LHCN-M2 (cell line): ENCODE measurements at regions not wholly inside any gene's neighbourhood (a gene's known extent, or its start where the extent isn't known, plus 50 kb on each side); places are given as distances from the start of the nearest gene placed in this dataset.
A peak's percentile ranks its signal among the peaks of the same experiment; 100 is the strongest.

Experiments
- DNase-seq: peaks from one replicate; pipeline ENCODE4 v3.0.0-alpha.2; 2012; ENCODE audit warnings: low read depth

DNA sequence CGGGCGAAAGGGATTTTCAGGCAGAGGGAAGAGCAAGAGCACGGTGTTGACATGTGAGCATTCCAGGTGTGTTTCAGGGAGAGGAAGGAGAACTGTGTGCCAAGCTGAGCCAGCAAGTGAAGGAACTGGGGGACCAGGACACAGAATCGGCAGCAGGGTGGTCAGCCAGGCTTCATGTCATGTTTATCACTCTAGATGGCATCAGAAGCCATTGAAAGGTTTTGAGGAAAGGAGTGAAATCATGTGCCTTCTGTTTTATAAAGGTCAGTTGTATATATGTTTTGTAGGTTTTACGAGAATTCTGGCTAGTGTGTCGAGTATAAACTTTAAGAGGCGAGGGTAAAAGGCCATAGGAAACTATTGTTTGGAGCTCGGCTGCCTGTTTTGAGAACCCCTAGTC, 682.3 kb downstream of the TRIML1 start:
- DNase-seq = no peak

DNA sequence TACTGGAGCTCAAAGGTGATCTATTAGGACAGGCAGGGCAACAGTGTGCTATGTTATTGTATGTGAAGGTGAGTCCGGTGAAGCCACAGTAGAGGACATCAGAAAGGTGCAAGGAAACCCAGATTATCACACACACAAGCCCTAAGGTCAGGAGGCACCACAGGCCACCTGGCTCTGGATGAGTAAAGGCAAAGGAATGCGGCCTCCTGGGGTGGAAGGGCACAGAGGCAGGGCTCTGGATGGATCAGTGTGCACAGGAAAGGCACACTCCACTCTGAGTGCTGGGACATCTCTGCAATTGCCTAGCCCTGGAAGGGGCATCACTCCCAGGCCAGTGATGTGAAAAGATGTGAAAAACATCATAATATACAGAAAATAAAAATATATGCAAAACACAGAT, 683.5 kb downstream of the TRIML1 start:
- peak; percentile 36 for DNase-seq

- no peak for DNase-seq
Measured at GRCh38 chr4:188824553-188824952, 685.3 kb downstream of the TRIML1 start.

DNA sequence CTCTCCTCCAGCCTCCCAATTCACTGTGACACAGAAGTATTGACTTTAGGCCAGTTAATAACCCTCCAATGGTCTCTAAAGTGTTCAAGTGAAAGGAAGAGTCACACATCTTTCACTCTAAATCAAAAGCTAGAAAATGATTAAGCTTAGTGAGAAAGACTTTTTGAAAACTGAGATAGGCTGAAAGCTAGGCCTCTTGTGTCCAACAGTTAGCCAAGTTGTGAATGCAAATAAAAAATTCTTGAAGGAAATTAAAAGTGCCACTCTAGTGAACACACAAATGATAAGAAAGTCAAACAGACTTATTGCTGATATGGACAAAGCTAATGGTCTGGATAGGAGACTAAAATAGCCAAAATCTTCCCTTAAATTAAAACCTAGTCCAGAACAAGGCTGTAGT, 687.2 kb downstream of the TRIML1 start:
- no peak for DNase-seq

DNA sequence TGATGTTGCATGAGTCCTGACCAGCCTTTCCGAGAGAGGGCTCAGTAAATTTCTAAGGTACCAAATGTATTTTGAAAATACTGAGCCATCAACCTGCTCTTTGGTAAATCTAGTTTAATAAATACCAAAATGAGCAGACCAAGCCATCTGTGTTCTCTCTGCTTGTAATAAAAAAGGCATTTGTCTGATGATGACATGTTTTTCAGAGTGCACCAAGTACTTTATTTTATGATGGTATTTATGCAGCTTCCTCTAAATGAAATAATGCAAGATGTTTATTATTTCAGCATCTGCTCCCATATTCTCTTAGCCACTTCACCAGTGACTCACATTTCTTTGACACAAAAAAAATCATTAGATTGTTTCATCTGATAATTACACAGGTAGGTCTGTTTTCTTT, 700.5 kb downstream of the TRIML1 start:
- DNase-seq = peak; percentile 40

GRCh38 chr4:188841523-188841922, 702.3 kb downstream of the TRIML1 start:
- peak; percentile 74 for DNase-seq

DNA sequence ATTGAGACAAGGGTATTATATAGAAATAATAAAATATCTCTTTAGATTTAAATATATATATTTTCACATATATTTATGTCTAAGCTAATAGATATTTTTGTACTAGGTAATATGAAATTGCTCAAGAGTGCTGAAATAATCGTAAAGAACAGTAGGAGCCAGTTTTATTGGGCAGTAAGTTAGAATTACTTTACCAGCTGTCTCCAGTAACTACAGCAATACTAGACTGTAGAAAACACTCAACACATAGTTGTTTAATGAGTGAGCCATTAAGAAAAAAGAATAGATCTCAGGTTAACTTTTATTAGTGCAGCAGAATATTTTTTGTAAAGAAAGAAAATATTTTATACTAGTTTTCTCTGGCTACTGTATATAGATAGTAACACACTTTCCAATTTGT, 715.2 kb downstream of the TRIML1 start:
- peak; percentile 55 for DNase-seq

DNA sequence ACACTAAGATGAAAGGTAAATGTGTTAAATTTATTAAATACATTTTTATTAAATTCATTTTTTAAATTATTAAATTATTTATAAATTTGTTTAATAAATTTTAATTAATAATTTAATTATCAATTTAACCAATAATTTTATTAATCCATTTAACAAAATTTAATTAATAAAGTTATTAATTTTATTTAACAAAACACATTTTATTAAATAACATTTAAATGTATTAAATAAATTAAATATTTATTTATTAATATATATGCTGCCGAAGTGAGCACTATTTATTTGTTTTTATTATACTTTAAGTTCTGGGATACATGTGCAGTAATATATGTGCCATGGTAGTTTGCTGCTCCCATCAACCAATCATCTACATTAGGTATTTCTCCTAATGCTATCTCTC, 719.5 kb downstream of the TRIML1 start:
- DNase-seq = no peak

- no peak for DNase-seq
Measured at GRCh38 chr4:188864741-188865140, 725.5 kb downstream of the TRIML1 start.

GRCh38 chr4:188867796-188868195, 728.6 kb downstream of the TRIML1 start:
- DNase-seq = no peak

GRCh38 chr4:188869581-188869980, 730.3 kb downstream of the TRIML1 start:
- no peak for DNase-seq

DNA sequence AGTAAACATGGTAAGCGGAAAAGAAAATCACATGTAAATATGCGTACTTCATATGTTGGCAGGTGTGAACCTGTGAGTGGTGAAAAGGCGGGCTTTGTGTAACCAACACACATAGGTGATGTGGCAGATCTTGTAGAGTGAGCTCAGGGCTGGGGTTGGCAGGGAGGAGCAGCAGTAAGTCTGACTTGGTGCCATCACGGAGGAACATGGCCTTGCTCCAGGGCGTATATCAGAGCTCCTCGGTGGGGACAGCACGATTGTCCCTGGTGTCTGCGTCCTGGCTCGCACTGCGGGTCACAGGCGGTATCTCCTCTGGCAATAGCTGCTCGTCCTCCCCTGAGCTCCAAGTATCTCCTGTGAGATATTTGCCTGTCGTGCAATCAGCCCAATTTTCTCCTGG, 733.6 kb downstream of the TRIML1 start:
- no peak for DNase-seq

GRCh38 chr4:188876881-188877280, 737.6 kb downstream of the TRIML1 start:
- DNase-seq = no peak

DNA sequence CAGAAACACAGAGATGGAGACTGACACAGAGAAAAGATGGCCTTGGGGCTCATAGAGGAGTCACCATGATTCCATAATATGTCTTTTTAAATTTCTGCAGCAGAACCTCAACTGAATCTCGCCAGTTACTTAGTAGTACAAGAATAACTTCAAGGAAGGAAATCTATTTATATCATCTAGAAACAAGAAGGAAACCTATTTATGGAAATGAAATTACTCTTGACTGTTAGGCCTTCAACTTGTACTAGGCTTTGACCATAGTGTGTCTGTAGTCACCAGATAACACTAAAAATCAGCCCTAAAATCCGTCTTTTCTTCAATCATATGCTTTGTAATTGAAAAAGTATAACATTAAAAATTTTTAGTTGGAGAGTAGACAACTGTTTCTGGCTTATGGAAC, 740.4 kb downstream of the TRIML1 start:
- no peak for DNase-seq

DNA sequence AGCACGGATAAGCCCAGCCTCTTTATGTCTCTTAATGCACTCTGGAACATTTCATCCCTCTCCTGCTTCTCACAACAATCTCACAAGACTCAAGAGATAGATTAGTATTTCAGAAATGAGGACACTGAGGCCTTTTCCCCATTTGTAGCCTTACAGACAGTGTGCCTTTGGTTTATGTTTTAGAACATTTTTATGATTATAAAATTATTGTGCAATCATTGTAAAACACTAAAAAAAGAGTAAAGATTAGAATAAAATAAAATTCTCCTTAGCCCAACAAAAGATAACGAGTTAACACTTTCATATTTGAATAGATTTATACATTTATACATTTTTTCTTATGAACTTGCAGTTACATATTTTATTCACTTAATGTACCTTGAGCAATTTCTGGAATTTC, 748.7 kb downstream of the TRIML1 start:
- DNase-seq = no peak

DNA sequence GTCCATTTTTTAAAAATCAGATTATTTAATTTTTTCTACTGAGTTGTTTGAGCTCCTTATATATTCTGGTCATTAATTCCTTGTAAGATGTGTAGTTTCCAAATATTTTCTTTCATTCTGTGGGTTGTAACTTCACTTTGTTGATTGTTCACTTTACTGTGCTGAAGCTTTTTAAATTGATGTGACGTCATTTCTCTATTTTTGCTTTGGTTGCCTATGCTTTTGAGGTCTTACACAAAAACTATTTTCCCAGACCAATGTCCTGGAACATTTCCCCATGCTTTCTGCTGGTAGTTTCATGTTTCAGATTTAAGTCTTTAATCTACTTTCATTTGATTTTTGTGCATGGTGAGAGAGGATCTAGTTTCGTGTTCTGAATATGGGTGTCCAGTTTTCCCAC, 753.6 kb downstream of the TRIML1 start:
- no peak for DNase-seq

DNA sequence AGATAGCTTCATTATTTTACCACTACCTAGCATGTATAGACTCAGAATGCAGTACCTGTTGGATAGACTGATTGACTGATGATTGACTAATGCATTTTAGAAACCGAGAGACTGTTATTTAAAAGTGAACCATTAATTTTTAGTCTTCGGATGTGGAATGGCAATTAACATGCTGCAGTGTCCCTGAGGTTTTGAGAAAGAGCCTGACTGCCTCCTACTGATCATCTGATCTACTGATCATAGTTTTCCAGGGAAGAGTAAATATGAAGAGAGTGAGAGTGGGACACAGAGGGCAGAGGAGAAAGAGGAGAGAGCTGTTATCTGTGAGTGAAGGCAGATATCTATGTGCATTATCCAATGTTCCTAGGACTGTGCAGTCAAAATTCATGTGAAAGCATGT, 764.7 kb downstream of the TRIML1 start:
- DNase-seq = no peak

DNA sequence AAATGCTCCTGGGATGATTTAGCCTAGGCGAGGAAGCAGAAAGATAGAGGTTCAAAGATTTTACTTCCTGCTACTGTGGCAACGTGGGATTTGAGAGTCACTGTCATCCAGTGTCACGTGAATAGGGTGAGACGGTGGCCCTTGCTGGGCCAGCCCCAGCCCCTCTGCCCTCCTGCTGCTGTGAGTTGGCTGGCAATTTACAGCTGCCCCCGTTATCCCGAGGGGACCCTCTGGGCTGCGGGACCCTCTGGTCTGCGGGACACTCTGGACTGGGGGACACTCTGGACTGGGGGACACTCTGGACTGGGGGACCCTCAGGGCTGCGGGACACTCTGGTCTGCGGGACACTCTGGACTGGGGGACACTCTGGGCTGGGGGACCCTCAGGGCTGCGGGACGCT, 765.4 kb downstream of the TRIML1 start:
- no peak for DNase-seq

- DNase-seq = no peak
Measured at GRCh38 chr4:188905248-188905647, 766.0 kb downstream of the TRIML1 start.

GRCh38 chr4:188911199-188911598, 772.0 kb downstream of the TRIML1 start:
- DNase-seq = no peak

DNA sequence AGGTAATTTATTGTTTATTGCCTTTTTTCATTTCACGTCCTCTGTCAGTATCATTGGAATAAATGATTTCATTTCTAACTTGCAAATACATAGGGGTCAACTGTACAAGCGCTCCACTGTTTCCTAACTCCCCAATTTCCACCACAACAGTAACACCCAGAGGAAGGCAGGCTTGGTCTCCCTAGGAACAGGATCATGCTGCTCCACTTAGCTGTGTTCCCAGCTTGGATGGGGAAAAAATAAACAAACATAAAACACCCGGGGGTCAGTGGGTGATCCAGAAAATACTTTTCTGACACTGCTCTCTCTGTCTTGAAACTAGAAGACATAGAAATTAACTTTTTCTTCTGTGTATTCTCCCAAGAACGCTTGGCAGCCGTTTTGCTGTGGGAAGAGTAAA, 772.5 kb downstream of the TRIML1 start:
- DNase-seq = no peak

DNA sequence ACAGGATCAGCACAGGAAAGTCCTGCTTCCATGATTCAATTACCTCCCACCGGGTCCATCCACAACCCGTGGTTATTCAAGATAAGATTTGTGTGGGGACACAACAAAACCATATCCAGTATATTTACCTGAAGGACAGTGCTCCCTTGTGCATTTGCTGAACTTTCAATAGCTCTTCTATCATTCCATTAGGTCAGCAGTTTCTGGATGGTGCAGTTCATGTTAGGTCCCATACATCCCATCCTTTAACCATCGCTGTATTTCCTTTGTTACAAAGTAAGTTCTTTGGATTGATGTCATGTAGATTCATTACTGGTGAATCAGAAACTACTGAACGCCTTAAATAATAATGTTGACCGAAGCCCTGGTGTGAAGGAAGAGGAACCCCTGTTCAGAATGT, 775.9 kb downstream of the TRIML1 start:
- no peak for DNase-seq

GRCh38 chr4:188918787-188919186, 779.5 kb downstream of the TRIML1 start:
- no peak for DNase-seq

DNA sequence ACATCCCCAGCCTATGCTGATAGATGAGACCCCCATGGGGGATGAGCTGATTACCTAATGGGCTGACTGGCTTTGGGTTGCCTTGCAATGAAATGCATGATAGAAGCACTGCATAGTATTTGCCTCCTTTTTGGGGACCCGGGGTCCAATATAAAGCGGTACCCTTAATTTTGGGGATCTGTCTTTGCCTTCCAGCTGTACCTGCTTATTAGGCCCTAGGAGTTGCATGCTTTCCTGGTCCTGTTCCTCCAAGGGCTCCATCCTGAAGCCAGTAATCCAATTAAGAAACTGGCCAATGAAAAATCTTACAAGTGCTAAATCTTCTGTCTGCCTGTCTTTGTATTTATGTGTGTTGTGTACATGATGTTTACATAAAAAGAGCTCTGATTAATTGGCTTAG, 791.6 kb downstream of the TRIML1 start:
- DNase-seq = peak; percentile 28
